ENCODE measurements at regions not wholly inside any gene's neighbourhood (a gene's known extent, or its start where the extent isn't known, plus 50 kb on each side); places are given as distances from the start of the nearest gene placed in this dataset.

DNA sequence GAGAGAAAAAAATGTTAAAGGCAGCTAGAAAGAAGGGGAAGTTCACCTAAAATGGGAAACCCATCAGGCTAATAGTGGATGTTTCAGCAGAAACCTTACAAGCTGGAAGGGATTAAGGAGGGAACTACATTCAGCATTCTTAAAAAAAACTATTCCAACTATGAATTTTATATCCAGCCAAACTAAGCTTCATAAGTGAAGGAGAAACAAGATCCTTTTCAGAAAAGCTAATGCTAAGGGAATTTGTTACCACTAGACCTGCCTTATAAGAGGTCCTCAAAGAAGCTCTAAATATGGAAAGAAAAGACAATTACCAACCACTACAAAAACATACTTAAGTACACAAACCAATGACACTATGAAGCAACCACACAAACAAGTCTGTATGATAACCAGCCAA, 59.2 kb upstream of the SLC35F1 start:
- no peak for DNase-seq
- TF ChIP-seq POLR2A (IDR thresholded peaks at IDR 0.05; ENCODE audit: low read length) (no peak), GATA1 (IDR thresholded peaks at IDR 0.05; ENCODE audit: low read depth, low read length) (no peak)

DNA sequence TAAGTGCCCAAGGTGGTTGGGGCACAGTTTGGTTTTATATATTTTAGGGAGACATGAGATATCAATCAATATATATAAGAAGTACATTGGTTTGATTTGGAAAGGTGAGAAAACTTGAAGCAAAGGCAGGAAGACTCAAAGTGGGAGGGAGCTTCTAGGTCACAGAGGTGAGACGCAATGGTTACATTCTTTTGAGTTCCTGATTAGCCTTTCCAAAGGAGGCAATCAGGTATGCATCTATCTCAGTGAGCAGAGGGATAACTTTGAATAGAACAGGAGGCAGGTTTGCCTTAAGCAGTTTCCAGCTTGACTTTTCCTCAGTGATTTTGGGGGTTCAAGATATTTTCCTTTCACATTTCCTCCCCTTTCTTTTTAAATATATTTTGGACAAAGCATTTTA, 58.0 kb upstream of the SLC35F1 start:
- DNase-seq, result no peak
- TF ChIP-seq GATA1 (IDR thresholded peaks at IDR 0.05; ENCODE audit: low read depth, low read length) (no peak), POLR2A (IDR thresholded peaks at IDR 0.05; ENCODE audit: low read length) (no peak)

Measured in erythroblast (primary cell).